Head of caudate nucleus (tissue), 42 donors: ENCODE measurements at regions not wholly inside any gene's neighbourhood (a gene's known extent, or its start where the extent isn't known, plus 50 kb on each side); places are given as distances from the start of the nearest gene placed in this dataset.

ENCODE experiments used
- DNase-seq, 42 donors: peaks; one replicate each; pipeline versions ENCODE4 v3.0.0 to v3.0.0-alpha.2; 2020 to 2021; ENCODE audit warnings: mixed read lengths in 7 of 42
- intact Hi-C: fragments of 100-400 bp; cut with DNase I; formaldehyde crosslinking; loops from one replicate; pipeline ENCODE4 v1.15.0; 2022

DNA sequence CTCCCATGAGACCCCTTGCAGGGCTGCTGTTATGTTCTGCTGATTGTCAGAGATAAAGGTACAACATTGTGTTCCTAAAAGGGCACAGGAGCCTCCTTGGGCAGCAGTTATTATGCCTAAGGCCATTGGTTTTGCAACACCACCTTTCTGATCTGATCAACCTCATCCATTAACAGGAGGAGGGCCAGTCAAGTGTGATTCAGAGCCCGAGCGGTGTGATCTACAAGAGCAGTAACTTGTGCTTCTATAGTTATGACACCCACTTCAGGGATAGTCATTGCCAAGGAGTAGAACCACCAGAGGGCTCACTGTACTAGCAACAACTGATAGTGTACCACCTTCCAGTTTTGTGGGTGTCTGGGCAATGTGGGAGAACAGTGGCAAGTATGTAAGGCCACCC, 1457.9 kb upstream of the CADM2 start:
- intact Hi-C loops, result no loop called here
- no peak for DNase-seq

DNA sequence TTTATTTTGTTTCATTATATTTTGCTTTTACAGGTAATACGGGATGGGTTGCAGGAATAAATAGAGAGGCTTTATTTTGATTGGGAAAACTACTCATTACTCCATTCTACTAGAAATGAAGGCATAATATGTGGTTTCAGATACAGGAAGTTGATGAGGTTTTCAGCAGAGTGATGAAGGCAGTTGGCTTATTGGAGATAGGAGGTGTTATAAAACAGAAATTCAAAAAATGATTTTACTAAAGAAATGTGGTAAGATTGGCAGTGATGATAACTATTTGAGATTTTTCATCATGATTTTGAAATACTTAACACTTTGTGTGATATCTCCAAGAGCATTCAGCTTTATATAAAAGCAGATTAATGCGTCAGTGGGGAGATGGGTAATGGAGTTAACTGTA, 1445.7 kb upstream of the CADM2 start:
- intact Hi-C loops, result no loop called here
- no peak for DNase-seq

DNA sequence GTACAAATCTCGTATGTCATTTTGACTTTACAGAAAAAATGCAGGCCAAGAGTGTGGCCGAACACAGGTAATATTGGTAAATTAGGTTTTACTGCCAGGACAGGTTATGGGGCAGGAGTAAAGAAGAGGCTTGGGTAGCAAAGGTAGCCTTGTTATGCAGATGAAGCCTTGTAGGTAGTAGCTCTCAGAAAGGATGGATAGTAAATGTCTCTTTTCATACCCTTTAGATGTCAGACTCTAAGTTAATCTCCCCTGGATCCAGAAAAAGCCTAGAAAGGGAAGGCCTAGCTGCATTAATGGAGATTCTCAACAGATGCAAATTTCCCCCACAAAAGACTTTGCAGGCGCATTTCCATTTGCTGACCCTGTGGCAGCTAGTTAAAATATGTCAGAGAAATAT, 1445.1 kb upstream of the CADM2 start:
- no peak for DNase-seq
- intact Hi-C loops, result no loop called here

DNA sequence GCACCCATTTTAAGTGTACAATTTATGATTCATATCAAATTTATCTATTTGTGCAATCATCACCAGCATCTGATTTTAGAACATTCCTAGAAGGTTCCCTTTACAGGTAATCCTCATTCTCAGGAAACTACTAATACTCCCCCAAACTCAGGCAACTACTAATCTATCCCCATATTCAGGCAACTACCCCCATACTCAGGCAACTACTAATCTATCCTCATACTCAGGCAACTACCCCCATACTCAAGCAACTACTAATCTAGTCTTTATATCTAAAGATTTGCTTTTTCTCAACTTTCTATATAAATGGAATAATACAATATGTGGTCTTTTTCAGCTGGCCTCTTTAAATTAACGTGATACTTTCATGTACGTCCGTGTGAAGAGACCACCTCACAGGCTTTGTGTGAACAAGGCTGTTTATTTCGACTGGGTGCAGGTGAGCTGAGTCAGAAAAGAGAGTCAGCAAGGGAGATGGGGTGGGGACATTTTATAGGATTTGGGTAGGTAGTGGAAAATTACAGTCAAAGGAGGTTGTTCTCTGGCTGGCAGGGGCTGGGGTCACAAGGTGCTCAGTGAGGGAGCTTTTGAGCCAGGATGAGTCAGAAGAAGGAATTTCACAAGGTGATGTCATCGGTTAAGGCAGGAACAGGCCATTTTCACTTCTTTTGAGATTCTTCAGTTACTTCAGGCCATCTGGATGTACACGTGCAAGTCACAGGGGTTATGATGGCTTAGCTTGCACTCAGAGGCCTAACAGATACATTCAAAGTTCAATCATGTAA, 1444.5 kb upstream of the CADM2 start:
- no peak for DNase-seq
- intact Hi-C loops, result no loop called here

DNA sequence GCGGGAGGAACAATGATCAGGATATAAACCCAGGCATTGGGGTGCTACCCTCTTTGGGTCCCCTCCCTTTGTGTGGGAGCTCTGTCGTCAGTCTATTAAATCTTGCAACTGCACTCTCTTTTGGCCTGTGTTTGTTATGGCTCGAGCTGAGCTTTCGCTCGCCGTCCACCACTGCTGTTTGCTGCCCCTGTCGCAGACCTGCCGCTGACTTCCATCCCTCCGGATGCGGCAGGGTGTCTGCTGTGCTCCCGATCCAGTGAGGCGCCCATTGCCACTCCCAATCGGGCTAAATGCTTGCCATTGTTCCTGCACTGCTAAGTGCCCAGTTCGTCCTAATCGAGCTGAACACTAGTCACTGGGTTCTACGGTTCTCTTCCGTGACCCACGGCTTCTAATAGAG, 1443.7 kb upstream of the CADM2 start:
- intact Hi-C loops, result no loop called here
- DNase-seq, result no peak

- intact Hi-C loops, result no loop called here
- DNase-seq, result peak in 22 of 42 donors; percentile 9 to 66 (median 34)
These were observed 1435.2 kb upstream of the CADM2 start for GRCh38 chr3:83523470-83524073.

- intact Hi-C loops, result no loop called here
- DNase-seq, result peak in 1 of 42 donors; percentile 4
These were observed 1433.9 kb upstream of the CADM2 start for GRCh38 chr3:83524901-83525300.

DNA sequence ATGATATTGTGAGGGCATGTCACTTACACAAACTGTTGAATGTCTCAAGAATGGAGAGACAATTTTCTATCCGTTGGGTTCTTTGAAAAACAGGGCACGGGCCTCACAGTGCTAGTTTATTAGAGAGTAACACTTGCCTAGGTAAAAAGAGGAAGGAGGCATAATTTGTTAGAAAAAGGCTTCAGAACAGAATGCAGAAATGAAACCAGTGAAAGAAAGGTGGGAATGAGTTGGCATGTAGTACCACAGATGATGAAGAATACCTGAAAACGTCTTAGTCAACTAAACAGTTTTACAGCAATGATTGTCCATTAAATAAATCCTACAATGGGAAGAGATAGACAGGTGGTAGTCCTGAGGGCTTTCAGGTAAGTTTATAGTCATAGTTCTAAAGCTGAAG, 1399.7 kb upstream of the CADM2 start:
- no peak for DNase-seq
- intact Hi-C loops, result no loop called here

DNA sequence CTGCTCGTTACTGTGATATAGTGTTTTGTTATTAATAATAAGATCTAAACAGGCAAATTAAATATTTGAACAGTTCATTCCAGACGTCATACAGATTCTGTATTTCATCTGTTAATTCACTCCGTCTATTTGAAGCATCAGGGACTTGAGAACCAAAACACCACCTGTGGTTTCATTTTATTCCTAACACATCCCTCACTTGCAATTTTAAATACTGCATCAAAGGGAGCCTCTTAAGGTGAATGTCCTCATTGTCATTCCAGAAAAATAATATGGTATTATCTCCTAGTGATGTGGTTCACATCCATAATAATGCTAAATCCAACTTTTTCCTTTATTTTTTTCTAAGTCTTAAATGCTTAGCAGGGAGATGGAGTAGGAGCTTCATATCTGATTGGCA, 1390.9 kb upstream of the CADM2 start:
- intact Hi-C loops, result no loop called here
- no peak for DNase-seq

DNA sequence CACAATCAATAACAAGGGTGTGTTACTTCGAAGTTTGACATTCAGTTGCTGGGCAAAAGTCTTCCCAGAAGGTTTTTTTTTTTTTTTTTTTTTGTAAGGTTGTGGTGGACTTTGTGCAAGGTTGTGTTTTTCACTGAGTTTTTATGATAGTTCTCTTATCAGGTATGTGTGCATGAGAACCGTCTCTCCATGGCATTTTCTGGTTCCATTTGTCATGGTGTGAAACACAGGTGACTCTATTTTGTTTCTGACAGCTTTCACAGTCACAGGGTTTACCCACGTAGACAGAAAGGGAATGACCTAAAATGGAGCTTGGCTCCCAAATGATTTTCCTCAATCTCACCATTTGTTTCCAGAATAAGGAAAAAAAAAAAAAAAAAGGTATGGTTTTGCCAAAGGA, 1377.2 kb upstream of the CADM2 start:
- intact Hi-C loops, result no loop called here
- no peak for DNase-seq

- intact Hi-C loops, result no loop called here
- no peak for DNase-seq
These were observed 1357.1 kb upstream of the CADM2 start for GRCh38 chr3:83601704-83602103.

- intact Hi-C loops, result no loop called here
- DNase-seq, result no peak
These were observed 1336.3 kb upstream of the CADM2 start for GRCh38 chr3:83622526-83622925.

DNA sequence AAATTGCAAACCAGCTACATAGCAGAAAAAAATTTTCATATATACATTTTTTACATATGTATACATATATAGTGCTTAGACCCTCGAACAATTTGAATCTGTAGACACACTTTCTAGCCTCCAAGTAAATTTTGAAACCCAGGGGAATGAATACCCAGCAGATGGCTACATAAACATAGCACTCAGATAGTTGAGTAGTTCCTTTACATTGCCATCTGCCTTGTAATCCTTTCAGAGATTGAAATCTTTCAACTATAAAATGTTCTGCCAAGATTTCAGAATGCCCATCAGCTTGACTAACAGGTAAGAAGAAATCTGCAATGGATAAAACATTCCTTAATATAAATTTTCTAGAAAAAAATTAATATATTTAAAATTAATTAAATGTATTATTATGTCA, 1333.5 kb upstream of the CADM2 start:
- DNase-seq, result no peak
- intact Hi-C loops, result no loop called here

- intact Hi-C loops, result no loop called here
These were observed 1330.3 kb upstream of the CADM2 start for GRCh38 chr3:83628471-83628870.

DNA sequence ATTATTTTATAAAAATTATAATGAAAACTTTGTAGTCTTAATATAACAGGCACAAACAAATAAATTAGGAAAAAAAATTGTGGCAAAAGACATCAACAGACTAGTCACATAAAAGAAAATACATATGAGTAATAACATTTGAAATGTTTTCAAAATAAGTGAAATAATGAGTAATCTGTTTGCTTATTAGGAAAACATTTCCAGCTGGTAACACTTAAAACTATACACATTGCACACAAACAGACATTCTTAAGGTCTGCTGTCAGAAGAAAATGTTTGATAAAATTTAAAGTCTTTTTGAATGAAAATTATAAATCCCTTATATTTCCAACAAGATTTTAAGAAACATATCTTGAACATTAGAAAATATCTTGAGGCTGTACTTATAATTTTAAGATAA, 1326.3 kb upstream of the CADM2 start:
- no peak for DNase-seq
- intact Hi-C loops, result no loop called here

More at GRCh38 chr3:83628471-83628870, 1330.3 kb upstream of the CADM2 start:
- DNase-seq, result no peak

- intact Hi-C loops, result no loop called here
- no peak for DNase-seq
These were observed 1325.0 kb upstream of the CADM2 start for GRCh38 chr3:83633758-83634157.

DNA sequence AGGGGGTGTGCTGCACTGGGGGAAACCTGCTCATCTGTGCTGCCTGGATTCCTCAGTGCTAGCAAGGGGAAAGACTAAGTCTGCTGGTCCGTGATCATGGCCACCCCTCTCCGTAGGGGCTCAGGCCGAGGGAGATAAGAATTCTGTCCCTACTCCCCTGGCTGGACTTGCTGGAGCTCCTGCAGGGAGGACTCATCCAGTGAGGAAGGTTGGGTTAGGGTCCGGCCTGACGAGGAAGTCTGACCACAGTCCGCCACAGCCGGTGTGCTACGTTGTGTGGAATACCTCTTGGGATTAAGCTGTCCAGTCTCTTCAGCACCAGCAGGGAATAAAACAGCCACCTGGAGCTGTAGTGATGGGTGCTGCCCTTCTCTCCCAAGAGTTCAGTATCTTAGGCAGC, 1309.1 kb upstream of the CADM2 start:
- intact Hi-C loops, result no loop called here

GRCh38 chr3:83655083-83655482, 1303.7 kb upstream of the CADM2 start:
- intact Hi-C loops, result no loop called here
- DNase-seq, result no peak

More for the DNA sequence above, 1309.1 kb upstream of the CADM2 start:
- DNase-seq, result no peak

DNA sequence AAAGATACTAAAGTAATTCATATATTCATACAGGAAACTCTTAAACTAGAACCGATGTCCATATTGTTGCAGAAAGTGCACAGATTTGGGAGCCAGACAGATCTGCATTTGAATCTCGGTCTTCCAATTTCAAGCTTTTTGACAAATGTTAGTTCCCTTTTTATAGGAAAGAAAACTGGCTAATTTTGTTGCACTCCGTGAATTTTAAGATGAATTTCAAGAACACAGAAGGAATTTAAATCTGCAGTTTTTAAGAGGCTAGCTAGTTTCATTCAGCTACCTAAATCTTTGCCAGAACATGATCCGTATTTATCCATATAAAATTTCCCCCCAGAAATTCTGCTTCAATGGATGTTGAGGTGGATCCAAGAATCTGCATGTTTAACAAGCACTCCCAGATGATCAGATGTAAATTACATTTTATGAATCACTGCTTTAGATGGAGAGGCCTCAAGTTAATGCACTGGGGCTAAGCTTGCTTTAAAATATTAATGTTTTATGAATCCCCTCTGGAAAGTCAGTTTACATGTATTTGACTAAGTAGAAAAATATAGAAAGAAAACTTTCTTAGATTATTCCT, 1296.3 kb upstream of the CADM2 start:
- DNase-seq, result no peak
- intact Hi-C loops, result no loop called here

GRCh38 chr3:83670416-83670815, 1288.4 kb upstream of the CADM2 start:
- intact Hi-C loops, result no loop called here
- DNase-seq, result no peak
